GM10266 (cell line): ENCODE measurements at regions not wholly inside any gene's neighbourhood (a gene's known extent, or its start where the extent isn't known, plus 50 kb on each side); places are given as distances from the start of the nearest gene placed in this dataset.

ENCODE experiments used
- DNase-seq: peaks from one replicate; pipeline ENCODE4 v3.0.0; 2012; ENCODE audit errors: extremely low spot score
- CTCF ChIP-seq: IDR thresholded peaks from 2 replicates; pipeline ENCODE4 v1.5.1; 2012; ENCODE audit warnings: mild to moderate bottlenecking, low read depth; ENCODE audit not compliant: control insufficient read depth, insufficient read depth; ENCODE audit errors: missing control alignments

- no peak for TF ChIP-seq CTCF
- no peak for DNase-seq
These were observed 315.8 kb downstream of the AEBP2 start for GRCh38 chr12:19755136-19755535.

GRCh38 chr12:19757317-19757877, 318.1 kb downstream of the AEBP2 start:
- DNase-seq = no peak
- TF ChIP-seq CTCF = peak; percentile 58

GRCh38 chr12:19759227-19759626, 319.9 kb downstream of the AEBP2 start:
- no peak for DNase-seq
- TF ChIP-seq CTCF = no peak

- DNase-seq = no peak
- no peak for TF ChIP-seq CTCF
These were observed 321.3 kb downstream of the AEBP2 start for GRCh38 chr12:19760611-19761010.

GRCh38 chr12:19761463-19761862, 322.2 kb downstream of the AEBP2 start:
- TF ChIP-seq CTCF = no peak

GRCh38 chr12:19763488-19763887, 324.2 kb downstream of the AEBP2 start:
- no peak for TF ChIP-seq CTCF
- no peak for DNase-seq

More at GRCh38 chr12:19761463-19761862, 322.2 kb downstream of the AEBP2 start:
- DNase-seq = no peak

- TF ChIP-seq CTCF = no peak
- DNase-seq = no peak
These were observed 325.1 kb downstream of the AEBP2 start for GRCh38 chr12:19764408-19764807.
